Anterior cingulate cortex (tissue), 58 donors: ENCODE measurements at regions not wholly inside any gene's neighbourhood (a gene's known extent, or its start where the extent isn't known, plus 50 kb on each side); places are given as distances from the start of the nearest gene placed in this dataset.
"Not testable (repeated sequence)": the region's sequence is repeated elsewhere in the genome, so short reads cannot be mapped to it uniquely, and the experiment has no call there.

Source experiments
- DNase-seq, 58 donors: peaks; one replicate each; lab custom pipeline; 2025; lab: John Stamatoyannopoulos, UW

GRCh38 chr18:39299152-39299551, 1733.6 kb upstream of the CELF4 start:
- DNase-seq, result no peak

GRCh38 chr18:39297225-39297624, 1731.6 kb upstream of the CELF4 start:
- no peak for DNase-seq

- DNase-seq, result no peak
Observed at GRCh38 chr18:39296293-39296888, 1730.8 kb upstream of the CELF4 start.

- no peak for DNase-seq
Observed at GRCh38 chr18:39276764-39277163, 1711.2 kb upstream of the CELF4 start.

GRCh38 chr18:39274535-39274934, 1708.9 kb upstream of the CELF4 start:
- no peak for DNase-seq

GRCh38 chr18:39272230-39272629, 1706.6 kb upstream of the CELF4 start:
- DNase-seq, result no peak

GRCh38 chr18:39271654-39272053, 1706.1 kb upstream of the CELF4 start:
- DNase-seq, result no peak

- no peak for DNase-seq
Observed at GRCh38 chr18:39260565-39260964, 1695.0 kb upstream of the CELF4 start.

GRCh38 chr18:39259736-39260135, 1694.1 kb upstream of the CELF4 start:
- no peak for DNase-seq

GRCh38 chr18:39244242-39244641, 1678.6 kb upstream of the CELF4 start:
- DNase-seq, result no peak

- DNase-seq, result no peak
Observed at GRCh38 chr18:39241534-39241933, 1675.9 kb upstream of the CELF4 start.

- DNase-seq, result peak in 8 of 58 donors; percentile 4 to 50 (median 12)
Observed at GRCh38 chr18:39238981-39239660, 1673.5 kb upstream of the CELF4 start.

- no peak for DNase-seq
Observed at GRCh38 chr18:39235118-39235719, 1669.6 kb upstream of the CELF4 start.

GRCh38 chr18:39232937-39233336, 1667.3 kb upstream of the CELF4 start:
- no peak for DNase-seq

- DNase-seq, result no peak
Observed at GRCh38 chr18:39232490-39232889, 1666.9 kb upstream of the CELF4 start.

GRCh38 chr18:39230086-39230803, 1664.6 kb upstream of the CELF4 start:
- DNase-seq, result no peak

GRCh38 chr18:39227769-39228168, 1662.2 kb upstream of the CELF4 start:
- DNase-seq, result not testable (repeated sequence)

- DNase-seq, result no peak
Observed at GRCh38 chr18:39225373-39225772, 1659.8 kb upstream of the CELF4 start.

GRCh38 chr18:39223283-39223682, 1657.7 kb upstream of the CELF4 start:
- DNase-seq, result no peak

- DNase-seq, result no peak
Observed at GRCh38 chr18:39215920-39216319, 1650.3 kb upstream of the CELF4 start.

GRCh38 chr18:39211461-39211860, 1645.9 kb upstream of the CELF4 start:
- no peak for DNase-seq
